Heart right ventricle (tissue), 16 donors: ENCODE measurements at regions not wholly inside any gene's neighbourhood (a gene's known extent, or its start where the extent isn't known, plus 50 kb on each side); places are given as distances from the start of the nearest gene placed in this dataset.
A peak's percentile ranks its signal among the peaks of the same experiment; 100 is the strongest.

Source experiments
- ATAC-seq, 8 donors: fragments of 200-7000 bp; cut with Tn5 transposase; one replicate each; pipeline ENCODE4 v1.9.1; 2020; ENCODE audit warnings: mild to moderate bottlenecking in 8 of 8, moderate library complexity in 8 of 8, moderate number of reproducible peaks in 1 of 8
- DNase-seq, 2 donors: peaks; one replicate each; pipeline ENCODE4 v3.0.0-alpha.2; 2020
- H3K27ac ChIP-seq, 10 donors: fragments of 200-600 bp; sonication (generic) in 2 of 10; one replicate each; pipeline versions ENCODE4 v1.5.0 to v1.8.0; 2020 to 2022; ENCODE audit warnings: mild to moderate bottlenecking in 3 of 10
- H3K27me3 ChIP-seq, 7 donors: fragments of 200-600 bp; one replicate each; pipeline ENCODE4 v1.8.0; 2021 to 2022; ENCODE audit warnings: mild to moderate bottlenecking in 2 of 7
- H3K36me3 ChIP-seq, 9 donors: fragments of 200-600 bp; sonication (generic) in 1 of 9; one replicate each; pipeline versions ENCODE4 v1.5.0 to v1.8.0; 2020 to 2022; ENCODE audit warnings: mild to moderate bottlenecking in 2 of 9
- H3K4me1 ChIP-seq, 9 donors: fragments of 200-600 bp; sonication (generic) in 1 of 9; one replicate each; pipeline versions ENCODE4 v1.5.0 to v1.8.0; 2020 to 2022; ENCODE audit warnings: mild to moderate bottlenecking in 4 of 9
- H3K4me3 ChIP-seq, 10 donors: fragments of 200-600 bp; sonication (generic) in 2 of 10; one replicate each; pipeline versions ENCODE4 v1.5.0 to v1.8.0; 2020 to 2022; ENCODE audit warnings: mild to moderate bottlenecking in 7 of 10, moderate library complexity in 2 of 10
- H3K9me3 ChIP-seq, 11 donors: fragments of 200-600 bp in 10 of 11; sonication (generic) in 2 of 11; one replicate each; pipeline versions ENCODE4 v1.5.0 to v1.8.0; 2013 to 2022; ENCODE audit warnings: mild to moderate bottlenecking in 2 of 11, control low read depth in 1 of 11, moderate library complexity in 1 of 11
- CTCF ChIP-seq, 9 donors: fragments of 200-600 bp; sonication (generic) in 2 of 9; IDR thresholded peaks; one replicate each; pipeline versions ENCODE4 v1.5.0 to v1.8.0; 2021 to 2022; ENCODE audit warnings: antibody characterized with exemption in 9 of 9, mild to moderate bottlenecking in 5 of 9, moderate library complexity in 1 of 9
- WGBS, 2 donors: extraction: QIAGEN DNeasy Blood & Tissue Kit; methylation state at CpG; one replicate each; pipeline ENCODE4 v1.1.7; 2013; ENCODE audit warnings: inconsistent platforms in 1 of 2; 5-methylcytosine and 5-hydroxymethylcytosine counted together
- intact Hi-C, 10 donors: fragments of 100-400 bp; cut with DNase I; formaldehyde crosslinking; loops; one replicate each; pipeline versions ENCODE4 v1.11.1 to v1.14.2; 2022
- donor health status: Arrhythmogenic right ventricular cardiomyopathy.
- donor health status: ischemic (EF 13 %, LVEDD 7.1; RV severe dilation, severe dysfunction).
- donor health status: healthy with polysubstance abuse.
- donor health status: DM: no; HTN: yes; CAD: no.
- donor health status: DM: no; HTN: no; CAD: no.
- donor health status: ischemic (EF 25% LVEDD 6.9; RV normal size, moderate dysfunction).
- donor health status: ischemic (EF 25% LVEDD 5.7; RV mildly dilated, moderate dysfunction).
- donor health status: healthy.
- donor health status: DM: yes; HTN: yes; CAD: no.
- donor health status: Ischemic cardiomyopathy.
- donor health status: ischemic (EF 35%, LVEDD 5.7; RV mildly dilated, moderate dysfunction).
- donor health status: nonischemic (EF 11% LVEDD 7.7; RV severe dilation, severe dysfunction).
- donor health status: DM: yes; HTN: yes; CAD: no.
- donor health status: PGD.
- donor health status: ischemic (EF 29% LVEDD 5.4; RV normal size, mild dysfunction).
- donor health status: nonischemic (EF 23%, LVEDD 6.1; RV moderate dilation, normal function).

DNA sequence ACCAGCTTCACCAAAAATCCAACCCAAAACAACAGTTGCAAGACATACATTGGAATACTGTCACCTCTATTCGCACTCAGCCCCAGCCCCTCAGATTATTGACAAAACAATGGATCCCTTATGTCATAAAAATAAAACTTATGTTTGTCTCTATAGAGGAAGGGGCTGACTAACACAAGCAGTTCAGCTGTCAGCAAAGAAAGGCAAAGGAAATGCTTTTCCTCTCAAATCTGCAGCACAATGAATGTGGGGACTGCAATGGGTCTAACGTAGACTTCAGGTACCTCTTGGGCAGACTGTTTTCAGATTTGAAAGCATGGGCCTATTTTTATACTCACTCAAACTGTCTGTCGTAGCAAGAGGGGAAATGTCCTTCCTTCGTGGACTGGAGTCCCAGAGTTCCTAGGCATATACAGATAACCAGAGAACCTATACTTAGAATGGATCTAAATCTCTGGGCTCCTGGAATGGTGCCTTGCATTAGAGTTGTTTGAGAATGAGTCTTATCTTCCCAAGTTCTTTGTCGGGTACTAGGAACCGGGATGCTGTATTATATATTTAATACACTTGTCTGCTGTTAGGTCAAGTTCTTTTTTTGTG lies 307.7 kb upstream of the DDX53 start:
- H3K27ac ChIP-seq, result no peak overlapping the region
- H3K36me3 ChIP-seq, result no peaks in the 10 kb centered on the region
- WGBS, 2 donors, result 33 to 47% methylated on average over 6 of the region's 6 CpGs
- intact Hi-C loops, result no loop called here
- DNase-seq, result no peak
- no peaks in the 10 kb centered on the region for H3K9me3 ChIP-seq
- no peaks in the 10 kb centered on the region for H3K4me1 ChIP-seq
- TF ChIP-seq CTCF (IDR thresholded peaks at IDR 0.05), result no peak
- no peak overlapping the region for H3K4me3 ChIP-seq
- ATAC-seq, result peak in 1 of 8 donors; percentile 27
- no peaks in the 10 kb centered on the region for H3K27me3 ChIP-seq

DNA sequence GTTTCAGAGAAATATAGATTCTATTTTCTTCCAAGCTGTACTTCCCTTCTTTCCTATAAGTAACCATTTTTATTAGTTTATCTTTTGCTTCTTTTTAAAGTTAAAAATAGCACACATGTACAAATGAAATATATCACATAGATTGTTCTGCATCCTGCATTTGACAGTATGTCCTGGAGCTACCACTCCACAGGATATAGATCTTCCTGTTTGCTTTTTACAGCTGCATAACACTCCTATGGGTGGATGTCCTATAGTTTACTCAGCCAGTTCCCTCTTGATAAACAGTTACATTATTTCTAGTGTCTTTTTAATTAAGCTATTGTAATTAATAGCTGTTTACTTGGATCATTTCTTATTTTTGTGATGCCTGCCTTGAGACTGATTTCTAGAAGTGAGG lies 301.6 kb upstream of the DDX53 start:
- H3K4me3 ChIP-seq, result no peak overlapping the region
- peaks cover 0 to 5% (median 0%) of the 10 kb centered on the region in 9 donors for H3K4me1 ChIP-seq
- no peak for ATAC-seq
- intact Hi-C loops, result no loop called here
- no peak for DNase-seq
- no peaks in the 10 kb centered on the region for H3K36me3 ChIP-seq
- no peaks in the 10 kb centered on the region for H3K9me3 ChIP-seq
- H3K27ac ChIP-seq, result no peak overlapping the region
- H3K27me3 ChIP-seq, result no peaks in the 10 kb centered on the region
- TF ChIP-seq CTCF (IDR thresholded peaks at IDR 0.05), result no peak

DNA sequence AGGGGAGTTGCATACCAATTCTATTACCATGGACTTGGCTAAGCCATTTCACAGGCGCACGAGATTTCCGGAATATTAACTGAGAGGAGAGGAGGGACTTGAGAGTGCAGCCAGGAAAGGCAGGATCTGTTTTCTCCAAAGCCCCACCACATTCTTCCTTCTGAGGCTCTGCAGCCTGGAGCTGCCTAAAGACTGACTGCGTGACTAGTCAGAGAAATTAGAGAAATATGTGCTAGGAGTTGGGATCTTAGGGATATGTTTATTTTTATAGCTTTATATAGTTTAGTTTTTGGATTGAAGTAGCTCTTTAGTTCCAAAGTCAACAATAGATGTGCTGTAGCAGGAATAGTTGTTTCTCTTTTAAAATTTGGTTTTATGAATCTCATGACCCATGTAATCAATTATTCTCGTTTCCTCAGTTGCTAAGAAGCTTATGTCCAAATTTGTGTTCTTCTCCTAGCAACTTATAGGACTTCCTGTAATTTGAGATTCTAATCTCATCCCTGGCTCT lies 300.1 kb upstream of the DDX53 start:
- Histone ChIP-seq H3K4me1 (peaks cover 0 to 5% (median 0%) of the 10 kb centered on the region in 9 donors), H3K4me3 (no peak overlapping the region), H3K27me3 (no peaks in the 10 kb centered on the region), H3K36me3 (no peaks in the 10 kb centered on the region), H3K27ac (no peak overlapping the region), H3K9me3 (peaks cover 0 to 5% (median 0%) of the 10 kb centered on the region in 11 donors)
- ATAC-seq (peak in 1 of 8 donors; percentile 37), DNase-seq (no peak)
- WGBS, 2 donors, result 28 to 33% methylated on average over 5 of the region's 5 CpGs
- intact Hi-C loops, result no loop called here
- no peak for TF ChIP-seq CTCF (IDR thresholded peaks at IDR 0.05)

DNA sequence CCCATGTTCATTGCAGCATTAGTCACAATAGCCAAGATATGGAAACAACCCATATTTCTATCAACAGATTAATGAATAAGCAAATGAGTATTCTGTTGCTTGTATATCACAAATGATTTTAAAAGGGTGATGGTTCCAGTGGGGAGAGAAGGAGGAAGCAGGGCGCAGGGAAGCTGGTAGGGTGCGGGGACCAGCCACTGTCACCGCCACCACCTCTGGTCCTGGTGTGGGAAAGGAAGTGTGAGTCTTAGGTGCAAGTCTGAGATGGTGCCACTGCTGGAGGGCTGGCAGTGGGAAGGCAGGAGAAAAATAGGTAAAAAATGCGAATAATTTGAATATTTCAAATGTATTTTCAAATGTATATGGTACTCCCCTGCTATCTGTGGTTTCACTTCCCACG lies 286.8 kb upstream of the DDX53 start:
- intact Hi-C loops, result no loop called here

More for the DNA sequence above, 286.8 kb upstream of the DDX53 start:
- H3K27me3 ChIP-seq, result no peaks in the 10 kb centered on the region
- DNase-seq, result no peak
- no peak overlapping the region for H3K4me3 ChIP-seq
- no peaks in the 10 kb centered on the region for H3K36me3 ChIP-seq
- 91 to 92% methylated on average over 5 of the region's 5 CpGs for WGBS, 2 donors
- H3K27ac ChIP-seq, result no peak overlapping the region
- no peaks in the 10 kb centered on the region for H3K4me1 ChIP-seq
- no peak for ATAC-seq
- H3K9me3 ChIP-seq, result no peaks in the 10 kb centered on the region
- no peak for TF ChIP-seq CTCF (IDR thresholded peaks at IDR 0.05)
